NCI-H146 treated with DMSO at 0.1 percent for 48 hours (cell line): ENCODE measurements at regions not wholly inside any gene's neighbourhood (a gene's known extent, or its start where the extent isn't known, plus 50 kb on each side); places are given as distances from the start of the nearest gene placed in this dataset.

Source experiments
- DNase-seq: peaks from one replicate; lab custom pipeline; 2025; ENCODE audit not compliant: unreplicated experiment; lab: John Stamatoyannopoulos, UW

- DNase-seq, result no peak
These were observed 2134.7 kb downstream of the PCDH9 start for GRCh38 chr13:65095161-65096082.

GRCh38 chr13:65093357-65093756, 2136.8 kb downstream of the PCDH9 start:
- DNase-seq, result no peak

GRCh38 chr13:65091031-65091430, 2139.1 kb downstream of the PCDH9 start:
- no peak for DNase-seq

GRCh38 chr13:65090186-65090585, 2139.9 kb downstream of the PCDH9 start:
- no peak for DNase-seq

GRCh38 chr13:65088906-65089305, 2141.2 kb downstream of the PCDH9 start:
- DNase-seq, result no peak

- DNase-seq, result no peak
These were observed 2144.2 kb downstream of the PCDH9 start for GRCh38 chr13:65085977-65086376.

- no peak for DNase-seq
These were observed 2155.9 kb downstream of the PCDH9 start for GRCh38 chr13:65074248-65074647.

GRCh38 chr13:65064967-65065366, 2165.2 kb downstream of the PCDH9 start:
- no peak for DNase-seq

GRCh38 chr13:65063753-65064152, 2166.4 kb downstream of the PCDH9 start:
- no peak for DNase-seq

GRCh38 chr13:65057986-65058385, 2172.2 kb downstream of the PCDH9 start:
- no peak for DNase-seq

- no peak for DNase-seq
These were observed 2175.9 kb downstream of the PCDH9 start for GRCh38 chr13:65054277-65054676.

GRCh38 chr13:65036999-65037398, 2193.1 kb downstream of the PCDH9 start:
- no peak for DNase-seq

GRCh38 chr13:65035302-65035701, 2194.8 kb downstream of the PCDH9 start:
- DNase-seq, result no peak

GRCh38 chr13:65034266-65034665, 2195.9 kb downstream of the PCDH9 start:
- peak; percentile 27 for DNase-seq

- DNase-seq, result no peak
These were observed 2197.3 kb downstream of the PCDH9 start for GRCh38 chr13:65032825-65033224.

- DNase-seq, result no peak
These were observed 2202.0 kb downstream of the PCDH9 start for GRCh38 chr13:65028101-65028500.

GRCh38 chr13:65026505-65026904, 2203.6 kb downstream of the PCDH9 start:
- no peak for DNase-seq

- no peak for DNase-seq
These were observed 2218.8 kb downstream of the PCDH9 start for GRCh38 chr13:65011378-65011777.

- no peak for DNase-seq
These were observed 2232.7 kb downstream of the PCDH9 start for GRCh38 chr13:64997438-64997837.

- no peak for DNase-seq
These were observed 2236.5 kb downstream of the PCDH9 start for GRCh38 chr13:64993514-64994164.

GRCh38 chr13:64992314-64992713, 2237.8 kb downstream of the PCDH9 start:
- DNase-seq, result no peak

GRCh38 chr13:64985075-64985474, 2245.1 kb downstream of the PCDH9 start:
- DNase-seq, result no peak
